Thoracic aorta (tissue), 2 donors: ENCODE measurements at regions not wholly inside any gene's neighbourhood (a gene's known extent, or its start where the extent isn't known, plus 50 kb on each side); places are given as distances from the start of the nearest gene placed in this dataset.
"Not testable (repeated sequence)": the region's sequence is repeated elsewhere in the genome, so short reads cannot be mapped to it uniquely, and the experiment has no call there.

Source experiments
- ATAC-seq: fragments of 150-250 bp; one replicate; pipeline ENCODE4 v1.8.0; 2017; ENCODE audit warnings: low read depth; ENCODE audit not compliant: insufficient number of reproducible peaks, low FRiP score
- DNase-seq: peaks from one replicate; pipeline ENCODE4 v3.0.0-alpha.2; 2020; ENCODE audit warnings: low spot score
- H3K27ac ChIP-seq, 2 donors: fragments of 200-600 bp; sonication (generic); 1 replicate in 1 of 2; 2 replicates in 1 of 2; pipeline ENCODE4 v1.5.1; 2016; ENCODE audit warnings: mild to moderate bottlenecking in 2 of 2, moderate library complexity in 2 of 2
- H3K27me3 ChIP-seq: fragments of 200-600 bp; sonication (generic); replicated peaks from 2 replicates; pipeline ENCODE4 v1.6.0; 2016; ENCODE audit warnings: mild to moderate bottlenecking; ENCODE audit not compliant: insufficient read depth
- H3K36me3 ChIP-seq: fragments of 200-600 bp; sonication (generic); one replicate; pipeline ENCODE4 v1.5.1; 2016
- H3K4me1 ChIP-seq, 2 donors: fragments of 200-600 bp; sonication (generic); 1 replicate in 1 of 2; 2 replicates in 1 of 2; pipeline versions ENCODE4 v1.5.1 to v1.6.0; 2016; ENCODE audit warnings: low read depth in 2 of 2, mild to moderate bottlenecking in 1 of 2; ENCODE audit not compliant: control insufficient read depth in 1 of 2
- H3K4me3 ChIP-seq: fragments of 200-600 bp; sonication (generic); 2 replicates; pipeline ENCODE4 v1.5.1; 2016; ENCODE audit warnings: mild to moderate bottlenecking
- H3K9me3 ChIP-seq: fragments of 200-600 bp; sonication (generic); 2 replicates; pipeline ENCODE4 v1.5.1; 2016
- CTCF ChIP-seq: fragments of 200-600 bp; sonication (generic); IDR thresholded peaks from one replicate; pipeline ENCODE4 v1.5.1; 2019; ENCODE audit warnings: antibody characterized with exemption

GRCh38 chr20:60101891-60102281, 143.7 kb downstream of the CDH26 start:
- Histone ChIP-seq H3K4me1 (no peaks in the 10 kb centered on the region), H3K27me3 (no peaks in the 10 kb centered on the region), H3K4me3 (no peak overlapping the region), H3K9me3 (no peaks in the 10 kb centered on the region), H3K36me3 (no peaks in the 10 kb centered on the region), H3K27ac (no peak overlapping the region)
- DNase-seq (no peak), ATAC-seq (no peak)
- TF ChIP-seq CTCF = no peak

- H3K27ac ChIP-seq = no peak overlapping the region
- no peaks in the 10 kb centered on the region for H3K27me3 ChIP-seq
- no peak for TF ChIP-seq CTCF
- H3K9me3 ChIP-seq = no peaks in the 10 kb centered on the region
- DNase-seq (no peak), ATAC-seq (no peak)
- no peaks in the 10 kb centered on the region for H3K36me3 ChIP-seq
- H3K4me1 ChIP-seq = no peaks in the 10 kb centered on the region
- H3K4me3 ChIP-seq = no peak overlapping the region
Measured at GRCh38 chr20:60102665-60103210, 144.5 kb downstream of the CDH26 start.

GRCh38 chr20:60104993-60105803, 147.0 kb downstream of the CDH26 start:
- no peak overlapping the region for H3K27ac ChIP-seq
- no peak for TF ChIP-seq CTCF
- DNase-seq = no peak

GRCh38 chr20:60106186-60106585, 148.0 kb downstream of the CDH26 start:
- H3K9me3 ChIP-seq, H3K4me3 ChIP-seq, H3K27ac ChIP-seq, ATAC-seq, DNase-seq, H3K36me3 ChIP-seq, H3K27me3 ChIP-seq, H3K4me1 ChIP-seq: not testable (repeated sequence)

More at GRCh38 chr20:60104993-60105803, 147.0 kb downstream of the CDH26 start:
- Histone ChIP-seq H3K36me3 (no peaks in the 10 kb centered on the region), H3K4me3 (no peak overlapping the region), H3K4me1 (no peaks in the 10 kb centered on the region), H3K27me3 (no peaks in the 10 kb centered on the region), H3K9me3 (no peaks in the 10 kb centered on the region)
- ATAC-seq = no peak

GRCh38 chr20:60107621-60108390, 149.6 kb downstream of the CDH26 start:
- Histone ChIP-seq H3K36me3 (no peaks in the 10 kb centered on the region), H3K27me3 (no peaks in the 10 kb centered on the region), H3K4me3 (no peak overlapping the region), H3K4me1 (no peaks in the 10 kb centered on the region), H3K27ac (no peak overlapping the region), H3K9me3 (no peaks in the 10 kb centered on the region)
- ATAC-seq (no peak), DNase-seq (no peak)
- no peak for TF ChIP-seq CTCF
